IMR-90 (cell line): ENCODE measurements at regions not wholly inside any gene's neighbourhood (a gene's known extent, or its start where the extent isn't known, plus 50 kb on each side); places are given as distances from the start of the nearest gene placed in this dataset.

Experiments
- ATAC-seq: fragments of 200-7000 bp; cut with Tn5 transposase; 2 replicates; pipeline ENCODE4 v1.9.1; 2020; ENCODE audit warnings: low read depth, mild to moderate bottlenecking, moderate library complexity
- BruUV-seq: library from RNA; stranded (reverse); fragments of 400-500 nt; replicated peaks from 2 replicates; lab custom pipeline; 2021; lab: Mats Ljungman, UMichigan
- CTCF ChIA-PET: fragments of 300-600 bp; formaldehyde crosslinking; extraction: SDS; loops from one replicate; lab custom pipeline; 2021; ENCODE audit warnings: antibody characterized with exemption; lab: Yijun Ruan, JAX
- POLR2A ChIA-PET: fragments of 300-600 bp; sonication (Branson Sonifier 250); formaldehyde crosslinking; loops from one replicate; lab custom pipeline; 2022; ENCODE audit warnings: antibody characterized with exemption; ENCODE audit not compliant: unreplicated experiment; lab: Charles Lee
- DNase-seq: peaks from one replicate; pipeline ENCODE4 v3.0.0; 2013
- H2AFZ ChIP-seq: replicated peaks from 2 replicates; pipeline ENCODE3; 2013; ENCODE audit warnings: low read length, mild to moderate bottlenecking; ENCODE audit not compliant: poor library complexity
- H2AK5ac ChIP-seq: 2 replicates; pipeline ENCODE4 v1.6.1; 2013; ENCODE audit warnings: low read depth, low read length, inconsistent platforms
- H2AK9ac ChIP-seq: replicated peaks from 2 replicates; pipeline ENCODE3; 2013; ENCODE audit warnings: mild to moderate bottlenecking, low read depth, low read length, moderate library complexity; ENCODE audit not compliant: poor library complexity
- H2BK120ac ChIP-seq: 2 replicates; pipeline ENCODE4 v1.6.1; 2013; ENCODE audit warnings: low read depth, low read length, inconsistent platforms
- H2BK15ac ChIP-seq: 3 replicates; pipeline ENCODE4 v1.6.1; 2013; ENCODE audit warnings: low read depth, low read length, inconsistent platforms
- H2BK20ac ChIP-seq: 2 replicates; pipeline ENCODE4 v1.6.1; 2013; ENCODE audit warnings: low read depth, mild to moderate bottlenecking, inconsistent platforms, low read length, moderate library complexity
- H2BK5ac ChIP-seq: 2 replicates; pipeline ENCODE4 v1.6.1; 2013; ENCODE audit warnings: mild to moderate bottlenecking, low read depth, low read length, inconsistent platforms; ENCODE audit not compliant: poor library complexity, severe bottlenecking
- H3K14ac ChIP-seq: replicated peaks from 2 replicates; pipeline ENCODE4 v1.6.1; 2013; ENCODE audit warnings: low read depth, low read length, inconsistent platforms
- H3K18ac ChIP-seq: 2 replicates; pipeline ENCODE4 v1.6.1; 2013; ENCODE audit warnings: low read depth, low read length, control low read depth
- H3K23ac ChIP-seq: 2 replicates; pipeline ENCODE4 v1.6.1; 2013; ENCODE audit warnings: low read depth, low read length, inconsistent platforms
- H3K27ac ChIP-seq: 2 replicates; pipeline ENCODE4 v1.5.1; 2013; ENCODE audit warnings: mild to moderate bottlenecking, control low read depth, low read length; ENCODE audit not compliant: insufficient read depth
- H3K27me3 ChIP-seq: 2 replicates; pipeline ENCODE4 v1.6.1; 2013; ENCODE audit warnings: low read length; ENCODE audit not compliant: control insufficient read depth, insufficient read depth
- H3K36me3 ChIP-seq: 2 replicates; pipeline ENCODE4 v1.6.1; 2013; ENCODE audit warnings: low read length, mixed read lengths; ENCODE audit not compliant: control insufficient read depth, insufficient read depth
- H3K4ac ChIP-seq: 2 replicates; pipeline ENCODE4 v1.6.1; 2013; ENCODE audit warnings: low read depth, low read length, inconsistent platforms
- H3K4me1 ChIP-seq: 2 replicates; pipeline ENCODE4 v1.6.1; 2013; ENCODE audit warnings: low read length, mixed read lengths; ENCODE audit not compliant: control insufficient read depth, insufficient read depth
- H3K4me2 ChIP-seq: 2 replicates; pipeline ENCODE4 v1.6.1; 2013; ENCODE audit warnings: low read depth, mild to moderate bottlenecking, control low read depth, low read length, moderate library complexity
- H3K4me3 ChIP-seq: 2 replicates; pipeline ENCODE4 v1.5.1; 2013; ENCODE audit warnings: low read depth, mild to moderate bottlenecking, control low read depth, low read length, moderate library complexity; ENCODE audit not compliant: insufficient read depth
- H3K56ac ChIP-seq: 2 replicates; pipeline ENCODE4 v1.6.1; 2013; ENCODE audit warnings: low read length, inconsistent platforms; ENCODE audit not compliant: insufficient read depth; ENCODE audit errors: extremely low read depth
- H3K79me1 ChIP-seq, 2 experiments: 2 replicates each; pipeline ENCODE4 v1.6.1; 2013; ENCODE audit warnings: low read length in 2 of 2, inconsistent platforms in 1 of 2, low read depth in 1 of 2
- H3K9ac ChIP-seq: 2 replicates; pipeline ENCODE4 v1.6.1; 2013; ENCODE audit warnings: low read depth, low read length, control low read depth
- H3K9me1 ChIP-seq: 2 replicates; pipeline ENCODE4 v1.6.1; 2013; ENCODE audit warnings: low read length, inconsistent platforms; ENCODE audit not compliant: insufficient read depth
- H3K9me3 ChIP-seq: 2 replicates; pipeline ENCODE4 v1.6.1; 2013; ENCODE audit warnings: low read length; ENCODE audit not compliant: control insufficient read depth, insufficient read depth
- H4K20me1 ChIP-seq: 2 replicates; pipeline ENCODE4 v1.6.1; 2013; ENCODE audit warnings: low read length, inconsistent platforms; ENCODE audit not compliant: insufficient read depth
- H4K5ac ChIP-seq: 2 replicates; pipeline ENCODE4 v1.6.1; 2013; ENCODE audit warnings: mild to moderate bottlenecking, low read depth, low read length, control low read depth
- H4K8ac ChIP-seq, 2 experiments: 2 replicates each; pipeline ENCODE4 v1.6.1; 2013; ENCODE audit warnings: low read depth in 2 of 2, low read length in 2 of 2, control low read depth in 1 of 2, inconsistent platforms in 1 of 2
- H4K91ac ChIP-seq: 2 replicates; pipeline ENCODE4 v1.6.1; 2013; ENCODE audit warnings: low read depth, low read length, inconsistent platforms; ENCODE audit not compliant: insufficient read depth
- BHLHE40 ChIP-seq: fragments of 150-350 bp; IDR thresholded peaks from 2 replicates; pipeline ENCODE4 v1.6.1; 2016; ENCODE audit warnings: mild to moderate bottlenecking, low read depth, low read length
- FOS ChIP-seq: fragments of 150-350 bp; IDR thresholded peaks from 2 replicates; pipeline ENCODE4 v1.6.1; 2016; ENCODE audit warnings: low read depth, low read length
- MAZ ChIP-seq: IDR thresholded peaks from 2 replicates; pipeline ENCODE4 v1.6.1; 2012; ENCODE audit warnings: low read depth, mild to moderate bottlenecking, low read length, improper control_type of control experiment, moderate library complexity, borderline replicate concordance
- MXI1 ChIP-seq: IDR thresholded peaks from 2 replicates; pipeline ENCODE4 v1.6.1; 2012; ENCODE audit warnings: low read depth, mild to moderate bottlenecking, low read length, moderate library complexity, borderline replicate concordance
- POLR2A ChIP-seq: IDR thresholded peaks from 2 replicates; pipeline ENCODE4 v1.6.1; 2012; ENCODE audit warnings: mild to moderate bottlenecking, low read depth, low read length
- RAD21 ChIP-seq: IDR thresholded peaks from 2 replicates; pipeline ENCODE4 v1.6.1; 2012; ENCODE audit warnings: low read length, improper control_type of control experiment
- RCOR1 ChIP-seq: IDR thresholded peaks from 2 replicates; pipeline ENCODE4 v1.6.1; 2012; ENCODE audit warnings: mild to moderate bottlenecking, low read length, improper control_type of control experiment; ENCODE audit not compliant: insufficient replicate concordance
- RFX5 ChIP-seq: IDR thresholded peaks from 2 replicates; pipeline ENCODE4 v1.8.0; 2012; ENCODE audit warnings: low read depth, mild to moderate bottlenecking, low read length, moderate library complexity
- WGBS, 2 experiments: methylation state at CpG; one replicate each; pipeline versions ENCODE4 v1.1.5 to v1.1.7; 2013; ENCODE audit warnings: missing lambda C conversion rate in 2 of 2; ENCODE audit not compliant: insufficient read length in 1 of 2; ENCODE audit errors: extremely low coverage in 2 of 2; 5-methylcytosine and 5-hydroxymethylcytosine counted together
- dilution Hi-C: fragments of 300-500 bp; cut with HindIII; formaldehyde crosslinking; loops from one replicate; pipeline ENCODE4 v1.14.3; 2018; ENCODE audit warnings: low sequenced_read_pairs; ENCODE audit not compliant: unreplicated experiment
- in situ Hi-C: fragments of 300-500 bp; cut with MboI; formaldehyde crosslinking; loops from 3 replicates; pipeline ENCODE4 v1.14.3; 2019; ENCODE audit warnings: low sequenced_read_pairs, inconsistent platforms, mixed read lengths
- intact Hi-C: fragments of 100-400 bp; cut with micrococcal nuclease; formaldehyde crosslinking; loops from 2 replicates; pipeline ENCODE4 v1.10.0; 2022

GRCh38 chr4:32094987-32095386 lies 1374.8 kb downstream of the PCDH7 start:
- H3K27me3 ChIP-seq: no peaks in the 10 kb centered on the region
- no peak overlapping the region for H3K4me2 ChIP-seq
- no peak overlapping the region for H3K23ac ChIP-seq
- H3K4me1 ChIP-seq: no peaks in the 10 kb centered on the region
- no peak overlapping the region for H2AK5ac ChIP-seq
- H3K4ac ChIP-seq: no peak overlapping the region
- no peaks in the 10 kb centered on the region for H3K9me1 ChIP-seq
- H4K8ac ChIP-seq: no peak overlapping the region
- H3K18ac ChIP-seq: no peak overlapping the region
- no peaks in the 10 kb centered on the region for H3K36me3 ChIP-seq
- TF ChIP-seq BHLHE40 (no peak), MAZ (no peak), MXI1 (no peak), RCOR1 (no peak), RAD21 (no peak), RFX5 (no peak), POLR2A (no peak), FOS (no peak)
- CTCF ChIA-PET: no interaction called here
- no peaks in the 10 kb centered on the region for H3K79me1 ChIP-seq
- H2AK9ac ChIP-seq: no peak overlapping the region
- no peak overlapping the region for H3K4me3 ChIP-seq
- no peak overlapping the region for H3K9ac ChIP-seq
- ATAC-seq (no peak), DNase-seq (no peak)
- H2BK15ac ChIP-seq: no peak overlapping the region
- POLR2A ChIA-PET: no interaction called here
- dilution Hi-C loops: no loop called here
- in situ Hi-C loops: no loop called here
- no peak overlapping the region for H3K14ac ChIP-seq
- H2BK5ac ChIP-seq: no peak overlapping the region
- no peak overlapping the region for H2BK20ac ChIP-seq
- H3K27ac ChIP-seq: no peak overlapping the region
- intact Hi-C loops: no loop called here
- no peak overlapping the region for H4K91ac ChIP-seq
- no peak overlapping the region for H2AFZ ChIP-seq
- no peaks in the 10 kb centered on the region for H4K20me1 ChIP-seq
- WGBS, 2 experiments: no CpG with 5 or more reads among the region's 2 CpGs
- no peak overlapping the region for H4K5ac ChIP-seq
- H3K9me3 ChIP-seq: no peaks in the 10 kb centered on the region
- no TSS peak for BruUV-seq
- H3K56ac ChIP-seq: no peak overlapping the region
- no peak overlapping the region for H2BK120ac ChIP-seq
